ENCODE measurements at regions not wholly inside any gene's neighbourhood (a gene's known extent, or its start where the extent isn't known, plus 50 kb on each side); places are given as distances from the start of the nearest gene placed in this dataset.

DNA sequence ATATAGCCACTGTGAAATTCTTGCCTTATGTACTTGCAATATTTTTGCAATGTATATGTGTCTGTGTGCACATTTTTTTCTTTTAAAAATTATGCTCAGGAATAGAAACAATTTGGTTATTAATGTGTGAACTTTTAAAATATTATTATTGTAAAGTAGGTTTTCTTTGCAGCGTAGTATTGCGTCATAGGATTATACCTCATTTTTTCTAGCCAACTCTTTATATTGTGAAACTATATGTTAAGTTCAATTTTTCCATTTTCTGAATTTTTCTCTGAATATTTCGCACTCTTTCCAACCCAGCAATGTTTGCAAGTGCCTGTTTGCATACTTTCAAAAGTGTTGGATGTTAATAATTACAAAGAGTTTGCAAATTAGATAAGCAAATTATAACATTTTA is 471.6 kb upstream of the LMO3 start:
- TF ChIP-seq, protein P1, sequence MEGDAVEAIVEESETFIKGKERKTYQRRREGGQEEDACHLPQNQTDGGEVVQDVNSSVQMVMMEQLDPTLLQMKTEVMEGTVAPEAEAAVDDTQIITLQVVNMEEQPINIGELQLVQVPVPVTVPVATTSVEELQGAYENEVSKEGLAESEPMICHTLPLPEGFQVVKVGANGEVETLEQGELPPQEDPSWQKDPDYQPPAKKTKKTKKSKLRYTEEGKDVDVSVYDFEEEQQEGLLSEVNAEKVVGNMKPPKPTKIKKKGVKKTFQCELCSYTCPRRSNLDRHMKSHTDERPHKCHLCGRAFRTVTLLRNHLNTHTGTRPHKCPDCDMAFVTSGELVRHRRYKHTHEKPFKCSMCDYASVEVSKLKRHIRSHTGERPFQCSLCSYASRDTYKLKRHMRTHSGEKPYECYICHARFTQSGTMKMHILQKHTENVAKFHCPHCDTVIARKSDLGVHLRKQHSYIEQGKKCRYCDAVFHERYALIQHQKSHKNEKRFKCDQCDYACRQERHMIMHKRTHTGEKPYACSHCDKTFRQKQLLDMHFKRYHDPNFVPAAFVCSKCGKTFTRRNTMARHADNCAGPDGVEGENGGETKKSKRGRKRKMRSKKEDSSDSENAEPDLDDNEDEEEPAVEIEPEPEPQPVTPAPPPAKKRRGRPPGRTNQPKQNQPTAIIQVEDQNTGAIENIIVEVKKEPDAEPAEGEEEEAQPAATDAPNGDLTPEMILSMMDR (IDR thresholded peaks at IDR 0.05) = no peak
- no peak for TF ChIP-seq MAX (IDR thresholded peaks at IDR 0.05)
- TF ChIP-seq, protein P2, sequence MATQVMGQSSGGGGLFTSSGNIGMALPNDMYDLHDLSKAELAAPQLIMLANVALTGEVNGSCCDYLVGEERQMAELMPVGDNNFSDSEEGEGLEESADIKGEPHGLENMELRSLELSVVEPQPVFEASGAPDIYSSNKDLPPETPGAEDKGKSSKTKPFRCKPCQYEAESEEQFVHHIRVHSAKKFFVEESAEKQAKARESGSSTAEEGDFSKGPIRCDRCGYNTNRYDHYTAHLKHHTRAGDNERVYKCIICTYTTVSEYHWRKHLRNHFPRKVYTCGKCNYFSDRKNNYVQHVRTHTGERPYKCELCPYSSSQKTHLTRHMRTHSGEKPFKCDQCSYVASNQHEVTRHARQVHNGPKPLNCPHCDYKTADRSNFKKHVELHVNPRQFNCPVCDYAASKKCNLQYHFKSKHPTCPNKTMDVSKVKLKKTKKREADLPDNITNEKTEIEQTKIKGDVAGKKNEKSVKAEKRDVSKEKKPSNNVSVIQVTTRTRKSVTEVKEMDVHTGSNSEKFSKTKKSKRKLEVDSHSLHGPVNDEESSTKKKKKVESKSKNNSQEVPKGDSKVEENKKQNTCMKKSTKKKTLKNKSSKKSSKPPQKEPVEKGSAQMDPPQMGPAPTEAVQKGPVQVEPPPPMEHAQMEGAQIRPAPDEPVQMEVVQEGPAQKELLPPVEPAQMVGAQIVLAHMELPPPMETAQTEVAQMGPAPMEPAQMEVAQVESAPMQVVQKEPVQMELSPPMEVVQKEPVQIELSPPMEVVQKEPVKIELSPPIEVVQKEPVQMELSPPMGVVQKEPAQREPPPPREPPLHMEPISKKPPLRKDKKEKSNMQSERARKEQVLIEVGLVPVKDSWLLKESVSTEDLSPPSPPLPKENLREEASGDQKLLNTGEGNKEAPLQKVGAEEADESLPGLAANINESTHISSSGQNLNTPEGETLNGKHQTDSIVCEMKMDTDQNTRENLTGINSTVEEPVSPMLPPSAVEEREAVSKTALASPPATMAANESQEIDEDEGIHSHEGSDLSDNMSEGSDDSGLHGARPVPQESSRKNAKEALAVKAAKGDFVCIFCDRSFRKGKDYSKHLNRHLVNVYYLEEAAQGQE (IDR thresholded peaks at IDR 0.05) = no peak
